HCT116 (cell line): ENCODE measurements at regions not wholly inside any gene's neighbourhood (a gene's known extent, or its start where the extent isn't known, plus 50 kb on each side); places are given as distances from the start of the nearest gene placed in this dataset.

Experiments used
- CTCF ChIP-seq, 3 experiments: fragments of 200-600 bp in 1 of 3; sonication (generic) in 1 of 3; IDR thresholded peaks in 2 of 3; conservative IDR thresholded peaks in 1 of 3; 2 replicates each; pipeline ENCODE4 v1.5.1; 2012 to 2017; ENCODE audit warnings: low read depth in 2 of 3, low read length in 2 of 3, antibody characterized with exemption in 1 of 3, borderline replicate concordance in 1 of 3, control low read depth in 1 of 3, mild to moderate bottlenecking in 1 of 3, mixed read lengths in 1 of 3, mixed run types in 1 of 3, moderate library complexity in 1 of 3; ENCODE audit not compliant: insufficient read depth in 1 of 3
- EZH2 ChIP-seq: fragments of 200-600 bp; sonication (generic); IDR thresholded peaks from 2 replicates; pipeline ENCODE4 v1.6.1; 2017; ENCODE audit warnings: antibody characterized with exemption, mixed run types
- EZH2phosphoT487 ChIP-seq: fragments of 200-600 bp; IDR thresholded peaks from 2 replicates; pipeline ENCODE4 v1.6.1; 2018; ENCODE audit warnings: antibody characterized with exemption, borderline replicate concordance
- JUND ChIP-seq: IDR thresholded peaks from 2 replicates; pipeline ENCODE4 v1.6.1; 2012
- MAX ChIP-seq: IDR thresholded peaks from 2 replicates; pipeline ENCODE4 v1.6.1; 2012
- POLR2A ChIP-seq: IDR thresholded peaks from 2 replicates; pipeline ENCODE4 v1.7.0; 2011; ENCODE audit warnings: borderline replicate concordance; ENCODE audit not compliant: insufficient read depth, insufficient read length; ENCODE audit errors: extremely low read depth
- POLR2AphosphoS5 ChIP-seq: IDR thresholded peaks from 2 replicates; pipeline ENCODE4 v1.6.1; 2011; ENCODE audit warnings: mild to moderate bottlenecking, low read depth, low read length, moderate library complexity
- RAD21 ChIP-seq: IDR thresholded peaks from 2 replicates; pipeline ENCODE4 v1.6.1; 2012; ENCODE audit warnings: low read depth, mild to moderate bottlenecking
- REST ChIP-seq: IDR thresholded peaks from 2 replicates; pipeline ENCODE4 v1.6.1; 2012; ENCODE audit warnings: low read depth
- SIN3A ChIP-seq: IDR thresholded peaks from 2 replicates; pipeline ENCODE4 v1.6.1; 2012; ENCODE audit warnings: low read depth
- TCF7L2 ChIP-seq: IDR thresholded peaks from 2 replicates; pipeline ENCODE4 v1.7.0; 2011; ENCODE audit warnings: borderline replicate concordance, inconsistent platforms; ENCODE audit not compliant: insufficient read depth, insufficient read length; ENCODE audit errors: extremely low read depth
- YY1 ChIP-seq: IDR thresholded peaks from 2 replicates; pipeline ENCODE4 v1.6.1; 2011; ENCODE audit warnings: low read length, low read depth, moderate library complexity, mild to moderate bottlenecking; ENCODE audit not compliant: insufficient replicate concordance; ENCODE audit errors: extremely low read depth
- ZNF274 ChIP-seq: fragments of 200-500 bp; sonication (Bioruptor generic); IDR thresholded peaks from 2 replicates; pipeline ENCODE4 v1.6.1; 2014; ENCODE audit warnings: mild to moderate bottlenecking, low read depth, low read length, inconsistent platforms

- TF ChIP-seq POLR2A = no peak
- TF ChIP-seq CTCF (IDR thresholded peaks at IDR 0.05 in 2 of 3, conservative IDR thresholded peaks at IDR 0.05 in 1 of 3; ENCODE audit: borderline replicate concordance in 1 of 3, insufficient read depth in 1 of 3, low read depth in 2 of 3, low read length in 2 of 3) = no peak
- TF ChIP-seq REST = no peak
- TF ChIP-seq TCF7L2 = no peak
- TF ChIP-seq ZNF274 = no peak
- TF ChIP-seq SIN3A = no peak
- TF ChIP-seq MAX = no peak
- no peak for TF ChIP-seq EZH2phosphoT487
- no peak for TF ChIP-seq EZH2
- TF ChIP-seq POLR2AphosphoS5 = no peak
- no peak for TF ChIP-seq RAD21
- TF ChIP-seq YY1 = no peak
- TF ChIP-seq JUND = no peak
Observed at GRCh38 chr10:25707572-25707971, 226.5 kb upstream of the MYO3A start.
